HFF-Myc (cell line): ENCODE measurements at regions not wholly inside any gene's neighbourhood (a gene's known extent, or its start where the extent isn't known, plus 50 kb on each side); places are given as distances from the start of the nearest gene placed in this dataset.

Experiments
- DNase-seq: peaks from one replicate; pipeline ENCODE4 v3.0.0-alpha.2; 2011; ENCODE audit warnings: low read depth; ENCODE audit errors: extremely low read depth
- H3K4me3 ChIP-seq: replicated peaks from 2 replicates; pipeline ENCODE4 v1.5.1; 2011; ENCODE audit warnings: low read depth, mild to moderate bottlenecking, control low read depth, low read length
- TF ChIP-seq, protein P1 (sequence below): IDR thresholded peaks from 2 replicates; pipeline ENCODE4 v1.5.1; 2012; ENCODE audit warnings: mild to moderate bottlenecking, low read depth, low read length, control low read depth; ENCODE audit errors: missing control alignments

- no peak overlapping the region for H3K4me3 ChIP-seq
- no peak for DNase-seq
- TF ChIP-seq, protein P1, sequence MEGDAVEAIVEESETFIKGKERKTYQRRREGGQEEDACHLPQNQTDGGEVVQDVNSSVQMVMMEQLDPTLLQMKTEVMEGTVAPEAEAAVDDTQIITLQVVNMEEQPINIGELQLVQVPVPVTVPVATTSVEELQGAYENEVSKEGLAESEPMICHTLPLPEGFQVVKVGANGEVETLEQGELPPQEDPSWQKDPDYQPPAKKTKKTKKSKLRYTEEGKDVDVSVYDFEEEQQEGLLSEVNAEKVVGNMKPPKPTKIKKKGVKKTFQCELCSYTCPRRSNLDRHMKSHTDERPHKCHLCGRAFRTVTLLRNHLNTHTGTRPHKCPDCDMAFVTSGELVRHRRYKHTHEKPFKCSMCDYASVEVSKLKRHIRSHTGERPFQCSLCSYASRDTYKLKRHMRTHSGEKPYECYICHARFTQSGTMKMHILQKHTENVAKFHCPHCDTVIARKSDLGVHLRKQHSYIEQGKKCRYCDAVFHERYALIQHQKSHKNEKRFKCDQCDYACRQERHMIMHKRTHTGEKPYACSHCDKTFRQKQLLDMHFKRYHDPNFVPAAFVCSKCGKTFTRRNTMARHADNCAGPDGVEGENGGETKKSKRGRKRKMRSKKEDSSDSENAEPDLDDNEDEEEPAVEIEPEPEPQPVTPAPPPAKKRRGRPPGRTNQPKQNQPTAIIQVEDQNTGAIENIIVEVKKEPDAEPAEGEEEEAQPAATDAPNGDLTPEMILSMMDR, result no peak
Observed at GRCh38 chr1:199283794-199284193, 645.0 kb downstream of the PTPRC start.

GRCh38 chr1:199287206-199287605, 648.4 kb downstream of the PTPRC start:
- no peak for DNase-seq
- no peak overlapping the region for H3K4me3 ChIP-seq
- TF ChIP-seq, protein P1, result no peak

GRCh38 chr1:199287647-199288046, 648.8 kb downstream of the PTPRC start:
- no peak for DNase-seq
- TF ChIP-seq, protein P1, result no peak
- no peak overlapping the region for H3K4me3 ChIP-seq

DNA sequence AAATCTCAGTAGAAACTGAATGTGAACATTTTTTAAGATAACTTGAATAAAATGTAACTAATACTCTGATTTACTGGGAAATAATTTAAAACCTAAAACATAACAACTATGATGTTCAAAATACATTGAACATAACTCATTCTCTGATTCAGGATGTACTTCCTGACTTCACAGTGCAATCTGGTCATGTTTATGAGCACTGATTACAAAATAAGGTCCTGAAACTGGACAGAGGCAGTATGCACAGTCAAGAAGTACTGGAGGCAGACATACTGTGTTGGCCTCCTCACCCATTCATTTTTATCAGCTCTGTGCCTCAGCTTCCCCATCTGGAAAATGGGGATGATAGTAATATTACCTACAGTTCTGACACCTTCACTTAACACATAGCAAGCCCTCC, 651.3 kb downstream of the PTPRC start:
- no peak for DNase-seq
- TF ChIP-seq, protein P1, result no peak
- H3K4me3 ChIP-seq, result no peak overlapping the region

DNA sequence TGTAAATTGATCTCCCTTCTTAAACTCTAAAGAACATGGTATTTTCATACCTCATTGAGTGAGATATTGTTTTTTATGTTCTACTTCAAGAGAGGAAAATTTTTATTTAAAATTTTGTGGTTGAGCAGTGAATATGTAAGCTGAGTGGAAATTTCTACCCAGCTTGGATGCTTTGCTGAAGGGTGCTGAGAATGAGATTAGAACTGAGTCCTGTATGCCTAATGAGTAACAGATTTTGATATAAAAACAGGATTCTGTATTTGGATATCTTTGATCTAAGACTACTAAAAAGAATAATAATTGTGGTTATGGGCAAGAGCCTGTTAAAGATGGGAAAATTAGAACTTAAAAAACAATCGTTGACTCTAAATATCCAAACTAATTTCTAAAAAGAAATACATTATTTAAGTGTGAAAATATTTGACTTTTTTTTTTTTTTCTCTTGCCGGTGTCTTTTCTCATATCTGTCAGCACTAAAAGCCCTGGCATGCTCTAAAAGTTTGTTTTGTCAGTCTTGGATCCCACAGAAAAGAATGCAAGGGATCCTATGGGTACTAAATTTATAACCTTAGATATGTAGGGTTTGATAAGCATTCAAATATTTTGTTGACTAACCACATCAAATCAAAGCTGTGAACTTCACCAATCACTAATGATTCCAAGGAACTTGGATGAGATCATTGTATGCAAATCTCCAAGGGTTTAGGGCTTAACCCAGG, 652.3 kb downstream of the PTPRC start:
- no peak for DNase-seq

GRCh38 chr1:199292896-199293295, 654.1 kb downstream of the PTPRC start:
- TF ChIP-seq, protein P1, result no peak
- DNase-seq, result no peak
- H3K4me3 ChIP-seq, result no peak overlapping the region

More for the DNA sequence above, 652.3 kb downstream of the PTPRC start:
- H3K4me3 ChIP-seq, result no peak overlapping the region
- TF ChIP-seq, protein P1, result no peak

GRCh38 chr1:199295107-199295506, 656.3 kb downstream of the PTPRC start:
- no peak for DNase-seq
- TF ChIP-seq, protein P1, result no peak
- H3K4me3 ChIP-seq, result no peak overlapping the region
